Vagina (tissue), 2 donors: ENCODE measurements at regions not wholly inside any gene's neighbourhood (a gene's known extent, or its start where the extent isn't known, plus 50 kb on each side); places are given as distances from the start of the nearest gene placed in this dataset.
"Not testable (repeated sequence)": the region's sequence is repeated elsewhere in the genome, so short reads cannot be mapped to it uniquely, and the experiment has no call there.

Source experiments
- DNase-seq, 2 donors: peaks; one replicate each; pipeline ENCODE4 v3.0.0-alpha.2; 2017; ENCODE audit errors: extremely low spot score in 2 of 2
- H3K27ac ChIP-seq: fragments of 200-600 bp; sonication (generic); one replicate; pipeline ENCODE4 v1.5.1; 2019
- H3K27me3 ChIP-seq: fragments of 200-600 bp; sonication (generic); one replicate; pipeline ENCODE4 v1.5.1; 2019
- H3K36me3 ChIP-seq, 2 donors: fragments of 200-600 bp; sonication (generic); one replicate each; pipeline ENCODE4 v1.5.1; 2017 to 2019
- H3K4me1 ChIP-seq: fragments of 200-600 bp; sonication (generic); one replicate; pipeline ENCODE4 v1.5.1; 2019
- H3K4me3 ChIP-seq, 2 donors: fragments of 200-600 bp; sonication (generic); 1 replicate in 1 of 2; 2 replicates in 1 of 2; pipeline ENCODE4 v1.5.1; 2016 to 2019
- H3K9me3 ChIP-seq: fragments of 200-600 bp; sonication (generic); one replicate; pipeline ENCODE4 v1.5.1; 2019
- CTCF ChIP-seq, 3 experiments: fragments of 450-650 bp in 2 of 3; fragments of 200-600 bp in 1 of 3; sonication (generic) in 1 of 3; IDR thresholded peaks; one replicate each; pipeline ENCODE4 v1.5.1; 2017 to 2019; ENCODE audit warnings: antibody characterized with exemption in 3 of 3, mild to moderate bottlenecking in 2 of 3, moderate library complexity in 2 of 3
- POLR2A ChIP-seq, 2 donors: fragments of 450-650 bp; IDR thresholded peaks; one replicate each; pipeline ENCODE4 v1.6.1; 2017; ENCODE audit warnings: antibody characterized with exemption in 2 of 2, mild to moderate bottlenecking in 2 of 2, moderate library complexity in 2 of 2
- POLR2AphosphoS5 ChIP-seq, 2 donors: sonication (generic); formaldehyde crosslinking; IDR thresholded peaks; one replicate each; pipeline ENCODE4 v1.9.0; 2017; ENCODE audit warnings: antibody characterized with exemption in 2 of 2, mild to moderate bottlenecking in 2 of 2, low read depth in 1 of 2; ENCODE audit not compliant: insufficient read depth in 1 of 2
- intact Hi-C: fragments of 100-400 bp; cut with DNase I; formaldehyde crosslinking; loops from one replicate; pipeline ENCODE4 v1.15.1; 2023

- Histone ChIP-seq H3K4me1 (no peaks in the 10 kb centered on the region), H3K27ac (no peak overlapping the region), H3K36me3 (no peaks in the 10 kb centered on the region), H3K9me3 (no peaks in the 10 kb centered on the region), H3K27me3 (no peaks in the 10 kb centered on the region), H3K4me3 (no peak overlapping the region)
- TF ChIP-seq CTCF (IDR thresholded peaks at IDR 0.05) (no peak), POLR2AphosphoS5 (IDR thresholded peaks at IDR 0.05; ENCODE audit: insufficient read depth in 1 of 2, low read depth in 1 of 2) (no peak), POLR2A (IDR thresholded peaks at IDR 0.05) (no peak)
- no peak for DNase-seq
- intact Hi-C loops: no loop called here
Observed at GRCh38 chr13:69616396-69616795, 491.2 kb upstream of the ATXN8OS start.

GRCh38 chr13:69615055-69615454 lies 492.6 kb upstream of the ATXN8OS start:
- DNase-seq, H3K4me3 ChIP-seq, H3K27ac ChIP-seq, H3K27me3 ChIP-seq, H3K4me1 ChIP-seq, H3K36me3 ChIP-seq, H3K9me3 ChIP-seq, intact Hi-C loops: not testable (repeated sequence)

DNA sequence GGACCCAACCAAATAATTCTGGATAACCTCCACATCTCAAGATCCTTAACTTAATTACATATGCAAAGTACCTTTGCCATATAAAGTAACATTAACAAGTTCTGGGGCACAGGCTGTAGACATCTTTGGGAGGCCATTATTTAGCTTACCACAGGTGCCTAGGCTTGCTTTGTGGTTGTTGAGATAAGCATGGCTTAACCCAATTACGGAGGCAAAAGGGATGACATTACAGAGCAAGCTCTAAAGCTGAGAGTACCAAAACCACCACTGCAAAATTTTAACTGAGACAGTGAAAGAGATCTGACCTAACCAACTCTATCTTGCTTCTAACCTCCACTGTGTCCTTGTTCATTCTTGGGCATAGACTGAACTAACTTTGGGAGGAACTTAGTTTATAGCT lies 502.9 kb upstream of the ATXN8OS start:
- no peaks in the 10 kb centered on the region for H3K9me3 ChIP-seq
- no peak overlapping the region for H3K27ac ChIP-seq
- H3K4me3 ChIP-seq: no peak overlapping the region
- H3K36me3 ChIP-seq: no peaks in the 10 kb centered on the region
- no peak for DNase-seq
- no peaks in the 10 kb centered on the region for H3K27me3 ChIP-seq
- no peaks in the 10 kb centered on the region for H3K4me1 ChIP-seq
- intact Hi-C loops: no loop called here
- TF ChIP-seq CTCF (IDR thresholded peaks at IDR 0.05) (no peak), POLR2A (IDR thresholded peaks at IDR 0.05) (no peak), POLR2AphosphoS5 (IDR thresholded peaks at IDR 0.05; ENCODE audit: insufficient read depth in 1 of 2, low read depth in 1 of 2) (no peak)

DNA sequence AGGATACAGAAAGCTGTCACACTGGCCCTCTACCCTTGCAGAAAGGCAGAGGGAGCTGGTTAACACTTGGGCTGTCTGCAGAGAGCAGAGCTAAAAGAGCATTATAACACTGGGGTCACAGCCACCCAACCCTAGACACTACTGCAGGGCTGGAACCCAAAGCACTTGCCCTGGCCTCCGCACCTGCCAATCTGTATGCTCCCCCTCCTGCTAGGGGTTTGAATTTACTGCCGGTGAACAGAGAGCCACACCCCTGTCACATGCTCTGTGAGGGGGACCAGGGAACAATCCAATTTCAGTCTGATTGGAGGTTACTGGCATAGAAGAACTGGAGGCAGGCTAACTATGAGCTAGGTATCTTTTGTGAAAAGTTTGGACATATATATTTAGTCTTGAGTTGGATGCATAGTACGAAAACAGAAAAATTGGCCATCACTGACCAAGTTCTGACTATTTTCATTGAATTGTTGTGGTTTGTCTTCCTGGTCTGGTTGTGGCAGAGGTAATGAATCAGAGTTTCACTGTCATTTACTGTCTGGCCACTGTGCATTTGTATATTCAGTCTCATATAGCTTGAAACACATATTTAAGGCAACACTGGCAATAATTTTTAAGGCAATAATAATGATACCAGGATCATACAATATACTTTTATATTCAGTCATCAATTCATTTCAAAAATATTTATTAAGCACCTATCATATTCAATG lies 504.3 kb upstream of the ATXN8OS start:
- no peaks in the 10 kb centered on the region for H3K36me3 ChIP-seq
- no peak for TF ChIP-seq POLR2A (IDR thresholded peaks at IDR 0.05)
- no peak for TF ChIP-seq CTCF (IDR thresholded peaks at IDR 0.05)
- no peak for TF ChIP-seq POLR2AphosphoS5 (IDR thresholded peaks at IDR 0.05; ENCODE audit: insufficient read depth in 1 of 2, low read depth in 1 of 2)
- H3K27me3 ChIP-seq: no peaks in the 10 kb centered on the region
- no peaks in the 10 kb centered on the region for H3K9me3 ChIP-seq
- H3K27ac ChIP-seq: no peak overlapping the region
- no peaks in the 10 kb centered on the region for H3K4me1 ChIP-seq
- no peak for DNase-seq
- no peak overlapping the region for H3K4me3 ChIP-seq
- intact Hi-C loops: no loop called here

- Histone ChIP-seq H3K27me3 (no peaks in the 10 kb centered on the region), H3K27ac (no peak overlapping the region), H3K36me3 (no peaks in the 10 kb centered on the region), H3K4me3 (no peak overlapping the region), H3K4me1 (no peaks in the 10 kb centered on the region), H3K9me3 (no peaks in the 10 kb centered on the region)
- TF ChIP-seq POLR2AphosphoS5 (IDR thresholded peaks at IDR 0.05; ENCODE audit: insufficient read depth in 1 of 2, low read depth in 1 of 2): no peak
- TF ChIP-seq CTCF (IDR thresholded peaks at IDR 0.05): no peak
- TF ChIP-seq POLR2A (IDR thresholded peaks at IDR 0.05): no peak
- no peak for DNase-seq
- intact Hi-C loops: no loop called here
Observed at GRCh38 chr13:69601661-69602060, 506.0 kb upstream of the ATXN8OS start.
